HEK293T (cell line): ENCODE measurements at regions not wholly inside any gene's neighbourhood (a gene's known extent, or its start where the extent isn't known, plus 50 kb on each side); places are given as distances from the start of the nearest gene placed in this dataset.

Source experiments
- CTCF ChIA-PET: fragments of 350-600 bp; formaldehyde crosslinking; extraction: SDS; loops from one replicate; lab custom pipeline; 2021; ENCODE audit warnings: antibody characterized with exemption, inconsistent platforms; lab: Yijun Ruan, JAX
- POLR2A ChIA-PET: fragments of 350-600 bp; formaldehyde crosslinking; extraction: SDS; loops from one replicate; lab custom pipeline; 2020; ENCODE audit warnings: antibody characterized with exemption, inconsistent platforms; lab: Yijun Ruan, JAX
- DNase-seq: peaks from one replicate; pipeline ENCODE4 v3.0.0; 2012; ENCODE audit warnings: mixed read lengths; ENCODE audit errors: extremely low spot score
- ARNT ChIP-seq: fragments of 450-650 bp; IDR thresholded peaks from 2 replicates; pipeline ENCODE4 v1.6.1; 2017; ENCODE audit warnings: mild to moderate bottlenecking
- BHLHE40 ChIP-seq: fragments of 450-650 bp; IDR thresholded peaks from 2 replicates; pipeline ENCODE4 v1.6.1; 2016; ENCODE audit warnings: mild to moderate bottlenecking, moderate library complexity, borderline replicate concordance
- CTBP1 ChIP-seq: fragments of 450-650 bp; IDR thresholded peaks from 2 replicates; pipeline ENCODE4 v1.6.1; 2016; ENCODE audit warnings: borderline replicate concordance
- ELF4 ChIP-seq: fragments of 450-650 bp; IDR thresholded peaks from 2 replicates; pipeline ENCODE4 v1.6.1; 2017; ENCODE audit warnings: antibody characterized with exemption
- FOXA1 ChIP-seq: fragments of 450-650 bp; IDR thresholded peaks from 2 replicates; pipeline ENCODE4 v1.6.1; 2016; ENCODE audit warnings: mild to moderate bottlenecking
- FOXK2 ChIP-seq: fragments of 450-650 bp; IDR thresholded peaks from 2 replicates; pipeline ENCODE4 v1.6.1; 2016; ENCODE audit warnings: mild to moderate bottlenecking
- FOXM1 ChIP-seq: fragments of 450-650 bp; IDR thresholded peaks from 2 replicates; pipeline ENCODE4 v1.6.1; 2017; ENCODE audit warnings: mild to moderate bottlenecking, borderline replicate concordance
- HDGF ChIP-seq: fragments of 450-650 bp; IDR thresholded peaks from 2 replicates; pipeline ENCODE4 v1.6.1; 2017; ENCODE audit warnings: antibody characterized with exemption, borderline replicate concordance
- L3MBTL2 ChIP-seq: fragments of 450-650 bp; conservative IDR thresholded peaks from 2 replicates; pipeline ENCODE4 v1.6.1; 2016; ENCODE audit warnings: mild to moderate bottlenecking
- LEF1 ChIP-seq: fragments of 450-650 bp; IDR thresholded peaks from 2 replicates; pipeline ENCODE4 v1.6.1; 2017; ENCODE audit warnings: mild to moderate bottlenecking, borderline replicate concordance
- NFRKB ChIP-seq: fragments of 450-650 bp; IDR thresholded peaks from 2 replicates; pipeline ENCODE4 v1.6.1; 2016; ENCODE audit warnings: mild to moderate bottlenecking, moderate library complexity
- SP1 ChIP-seq: fragments of 450-650 bp; IDR thresholded peaks from 2 replicates; pipeline ENCODE4 v1.6.1; 2017
- SUZ12 ChIP-seq: fragments of 450-650 bp; IDR thresholded peaks from 2 replicates; pipeline ENCODE4 v1.6.1; 2016; ENCODE audit warnings: mild to moderate bottlenecking
- TARDBP ChIP-seq: fragments of 450-650 bp; IDR thresholded peaks from 2 replicates; pipeline ENCODE4 v1.6.1; 2016
- ZNF384 ChIP-seq: fragments of 450-650 bp; IDR thresholded peaks from 2 replicates; pipeline ENCODE4 v1.6.1; 2016
- TF ChIP-seq, protein P1 (sequence below): fragments of 450-650 bp; IDR thresholded peaks from 2 replicates; pipeline ENCODE4 v1.6.1; 2016

DNA sequence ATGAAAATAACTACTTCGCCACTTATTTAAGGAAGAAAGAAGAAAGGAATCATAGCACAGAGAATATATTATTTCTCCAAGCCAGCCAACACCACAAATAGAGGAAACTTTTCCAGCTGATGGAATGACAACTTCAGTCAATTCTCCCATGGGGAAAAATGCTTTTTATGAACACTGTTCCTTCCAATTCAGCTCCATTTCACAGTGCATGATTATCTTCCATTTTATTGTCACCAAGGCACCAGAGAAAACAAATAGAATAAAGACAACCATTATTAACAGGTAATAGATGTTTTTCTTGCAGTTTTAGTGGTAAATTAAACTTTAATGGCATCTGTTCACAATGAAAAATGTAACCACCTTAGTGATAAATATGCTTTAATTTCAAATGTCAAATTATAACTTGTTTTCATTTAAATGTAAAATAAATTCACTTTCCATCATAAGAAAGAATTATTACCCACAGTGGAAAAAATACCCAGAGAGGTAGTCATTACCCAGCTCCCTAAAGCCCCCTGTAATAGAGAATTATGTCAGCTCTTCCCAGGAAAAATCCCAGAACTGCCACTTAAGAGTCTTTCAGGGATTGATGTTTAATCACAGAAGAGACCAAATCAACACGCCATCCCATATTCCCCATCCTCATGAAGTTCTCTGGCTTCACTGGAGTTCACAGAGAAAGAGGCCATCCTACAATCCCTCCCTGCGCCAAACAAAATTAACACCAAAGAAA, 828.3 kb upstream of the TMEM132C start:
- TF ChIP-seq FOXM1 (no peak), CTBP1 (no peak), FOXA1 (no peak)
- ChIA-PET CTCF (no interaction called here), POLR2A (no interaction called here)
- DNase-seq: no peak

DNA sequence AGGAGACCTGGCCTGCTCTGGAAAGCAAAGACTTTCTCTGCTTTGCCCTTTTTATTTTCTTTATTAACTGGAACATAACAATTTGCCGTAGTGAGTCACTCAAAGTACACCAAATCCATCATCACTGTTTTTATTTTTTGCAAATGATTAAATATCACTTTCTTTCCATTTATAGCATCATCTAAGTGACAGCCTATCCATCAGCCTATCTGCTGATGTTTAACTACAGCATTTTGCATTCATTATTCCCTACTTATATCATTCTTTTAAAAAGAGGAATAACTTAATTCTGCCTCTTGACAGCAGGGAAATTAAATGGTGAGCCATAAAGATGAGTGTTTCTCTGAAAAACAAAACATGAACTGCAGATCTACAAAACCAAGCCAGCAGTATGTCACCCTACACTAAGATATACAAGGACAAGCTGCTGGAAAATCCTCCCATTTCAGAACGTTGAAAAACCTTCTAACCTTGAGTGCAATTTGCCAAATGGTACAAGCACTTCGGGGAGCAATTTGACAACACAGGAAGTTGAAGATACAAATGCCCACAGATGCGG, 821.3 kb upstream of the TMEM132C start:
- DNase-seq: no peak
- TF ChIP-seq, protein P1, sequence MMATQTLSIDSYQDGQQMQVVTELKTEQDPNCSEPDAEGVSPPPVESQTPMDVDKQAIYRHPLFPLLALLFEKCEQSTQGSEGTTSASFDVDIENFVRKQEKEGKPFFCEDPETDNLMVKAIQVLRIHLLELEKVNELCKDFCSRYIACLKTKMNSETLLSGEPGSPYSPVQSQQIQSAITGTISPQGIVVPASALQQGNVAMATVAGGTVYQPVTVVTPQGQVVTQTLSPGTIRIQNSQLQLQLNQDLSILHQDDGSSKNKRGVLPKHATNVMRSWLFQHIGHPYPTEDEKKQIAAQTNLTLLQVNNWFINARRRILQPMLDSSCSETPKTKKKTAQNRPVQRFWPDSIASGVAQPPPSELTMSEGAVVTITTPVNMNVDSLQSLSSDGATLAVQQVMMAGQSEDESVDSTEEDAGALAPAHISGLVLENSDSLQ: no peak
- TF ChIP-seq BHLHE40 (no peak), NFRKB (no peak), LEF1 (no peak), CTBP1 (no peak)
- ChIA-PET CTCF (no interaction called here), POLR2A (no interaction called here)

DNA sequence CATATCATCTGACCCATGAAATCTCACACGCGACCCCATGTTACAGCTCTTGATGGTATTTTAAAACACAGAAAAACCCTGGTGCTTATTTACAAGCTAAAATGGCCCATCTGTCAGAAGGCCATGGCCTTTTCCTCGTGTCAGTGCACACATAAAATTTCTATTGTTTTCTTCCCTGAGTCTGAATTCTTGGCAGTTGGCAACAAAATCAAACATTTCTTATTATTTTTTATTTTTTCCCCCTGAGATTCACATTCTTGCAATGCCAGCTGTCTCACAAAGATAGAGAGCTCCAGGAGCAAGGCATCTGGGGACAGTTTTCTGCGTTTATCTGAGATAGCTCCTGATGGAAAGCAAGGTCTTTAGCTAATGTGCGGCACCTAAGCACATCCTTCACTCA, 818.1 kb upstream of the TMEM132C start:
- ChIA-PET POLR2A (no interaction called here), CTCF (no interaction called here)
- TF ChIP-seq FOXA1 (no peak), TARDBP (no peak), NFRKB (no peak), SUZ12 (no peak), FOXK2 (no peak), CTBP1 (no peak), ELF4 (no peak), L3MBTL2 (no peak), BHLHE40 (no peak), ARNT (no peak), SP1 (no peak), HDGF (no peak)
- no peak for DNase-seq

DNA sequence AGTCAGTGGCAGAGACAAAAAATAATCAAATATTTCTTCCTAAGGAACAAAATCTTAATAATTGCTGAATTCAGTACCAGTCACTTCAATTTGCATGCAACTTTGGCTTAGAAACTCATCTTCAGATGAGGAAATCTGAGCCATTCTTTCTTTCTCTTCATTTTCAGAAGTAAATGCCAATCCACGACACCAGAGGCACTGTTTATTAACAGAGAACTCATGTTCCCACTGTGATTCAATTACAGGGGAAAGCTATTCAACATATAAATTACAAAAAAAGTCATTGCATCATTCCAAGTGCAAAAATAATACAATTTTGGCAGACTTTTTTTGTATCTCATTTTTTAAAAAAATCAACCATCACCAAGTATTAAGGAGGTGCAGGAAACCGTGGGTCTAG, 816.1 kb upstream of the TMEM132C start:
- no peak for TF ChIP-seq BHLHE40
- TF ChIP-seq NFRKB: no peak
- no peak for TF ChIP-seq ARNT
- TF ChIP-seq SUZ12: no peak
- no peak for TF ChIP-seq TARDBP
- TF ChIP-seq ELF4: no peak
- no peak for TF ChIP-seq FOXK2
- no peak for TF ChIP-seq ZNF384
- TF ChIP-seq CTBP1: no peak
- no peak for TF ChIP-seq HDGF
- TF ChIP-seq FOXM1: no peak
- TF ChIP-seq, protein P1: no peak
- TF ChIP-seq SP1: no peak
- TF ChIP-seq LEF1: no peak
- no peak for TF ChIP-seq L3MBTL2
- TF ChIP-seq FOXA1: no peak
- ChIA-PET POLR2A (no interaction called here), CTCF (no interaction called here)
- no peak for DNase-seq

DNA sequence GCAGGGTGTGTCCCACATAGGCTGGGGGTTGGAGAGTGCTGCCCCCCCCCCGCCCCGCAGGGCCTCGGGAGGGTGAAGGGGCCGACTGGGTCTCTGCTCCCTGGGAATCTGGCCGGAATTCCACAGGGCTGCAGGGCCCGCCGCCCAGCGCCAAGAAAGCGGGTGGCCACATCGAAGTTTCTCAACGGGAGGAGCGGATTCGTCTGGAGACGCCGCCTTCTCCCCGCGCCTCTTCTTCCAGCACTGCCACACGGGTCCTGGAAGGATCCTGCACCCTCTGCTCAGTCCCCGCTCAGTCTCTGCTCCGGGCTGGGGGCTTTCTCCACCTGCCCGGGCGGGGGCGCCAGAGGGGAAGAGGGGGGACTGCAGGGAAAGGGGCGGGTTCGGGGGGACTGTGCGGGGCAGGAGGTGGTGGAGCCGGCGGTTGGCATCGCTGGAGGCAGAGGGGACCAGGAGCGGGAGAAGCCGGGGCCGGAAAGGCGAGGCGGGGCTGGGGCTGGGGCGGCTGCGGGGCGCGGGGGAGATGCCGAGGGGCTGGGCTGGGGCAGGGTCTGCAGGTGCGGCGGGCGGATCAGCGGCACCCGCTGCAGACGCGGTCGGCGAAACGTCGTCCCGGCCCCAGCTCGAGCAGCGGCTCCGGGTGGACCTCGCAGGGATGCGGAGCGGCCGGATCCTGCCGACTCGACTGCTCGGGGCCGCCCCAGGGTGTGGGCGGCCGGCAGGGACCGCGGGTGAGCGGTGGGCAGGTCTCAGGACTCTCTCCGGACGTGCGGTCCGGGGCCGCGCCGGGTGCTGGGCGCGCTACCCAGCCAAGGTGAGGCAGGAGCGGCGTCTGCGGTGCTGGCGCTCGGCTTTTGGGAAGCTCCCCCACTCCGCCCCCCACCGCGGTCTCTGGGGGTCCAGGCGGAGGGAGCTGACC, 811.4 kb upstream of the TMEM132C start:
- POLR2A ChIA-PET: no interaction called here
- TF ChIP-seq L3MBTL2: no peak
- TF ChIP-seq SUZ12: no peak
- no peak for TF ChIP-seq SP1
- no peak for TF ChIP-seq FOXK2
- no peak for TF ChIP-seq FOXM1
- TF ChIP-seq, protein P1: no peak
- no peak for TF ChIP-seq ZNF384
- no peak for TF ChIP-seq HDGF
- TF ChIP-seq ELF4: no peak
- no peak for TF ChIP-seq BHLHE40
- no peak for TF ChIP-seq CTBP1
- no peak for TF ChIP-seq LEF1
- DNase-seq: no peak
- CTCF ChIA-PET: no interaction called here

DNA sequence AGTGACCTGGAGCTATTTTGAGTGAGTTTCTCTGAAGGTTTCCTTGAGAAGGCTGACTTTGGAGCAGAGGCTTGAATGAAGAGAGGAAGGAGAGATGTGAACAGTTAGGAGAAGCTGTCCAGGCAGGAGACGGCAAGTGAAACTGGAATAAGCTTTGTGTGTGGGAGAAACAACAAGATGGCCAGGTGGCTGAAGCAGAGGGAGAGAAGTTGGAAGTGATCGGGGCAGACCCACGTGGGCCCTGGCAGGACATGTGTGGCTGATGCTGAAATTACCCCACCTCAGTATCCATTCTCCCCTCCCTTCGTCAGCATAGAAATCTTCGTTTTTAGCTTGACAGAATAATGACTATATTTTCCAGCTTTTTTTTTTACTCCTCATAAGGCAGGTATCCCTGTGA, 809.2 kb upstream of the TMEM132C start:
- no peak for TF ChIP-seq ZNF384
- no peak for TF ChIP-seq FOXA1
- TF ChIP-seq FOXK2: no peak
- DNase-seq: no peak
- ChIA-PET POLR2A (no interaction called here), CTCF (no interaction called here)
